Sigmoid colon (tissue), 4 donors: ENCODE measurements at regions not wholly inside any gene's neighbourhood (a gene's known extent, or its start where the extent isn't known, plus 50 kb on each side); places are given as distances from the start of the nearest gene placed in this dataset.

ENCODE experiments used
- CTCF ChIP-seq, 4 experiments: fragments of 450-650 bp in 3 of 4; fragments of 200-600 bp in 1 of 4; IDR thresholded peaks; one replicate each; pipeline ENCODE4 v1.5.1; 2016 to 2019; ENCODE audit warnings: antibody characterized with exemption in 4 of 4, mild to moderate bottlenecking in 3 of 4, moderate library complexity in 2 of 4
- EP300 ChIP-seq, 4 donors: sonication (generic); formaldehyde crosslinking; IDR thresholded peaks; one replicate each; pipeline ENCODE4 v1.6.1; 2017; ENCODE audit warnings: antibody characterized with exemption in 4 of 4
- POLR2A ChIP-seq, 2 donors: fragments of 450-650 bp; IDR thresholded peaks; one replicate each; pipeline ENCODE4 v1.6.1; 2016; ENCODE audit warnings: antibody characterized with exemption in 2 of 2, mild to moderate bottlenecking in 2 of 2, moderate library complexity in 2 of 2
- POLR2AphosphoS5 ChIP-seq, 4 donors: sonication (generic); formaldehyde crosslinking; IDR thresholded peaks; one replicate each; pipeline ENCODE4 v1.6.1; 2017; ENCODE audit warnings: antibody characterized with exemption in 4 of 4

- TF ChIP-seq CTCF (IDR thresholded peaks at IDR 0.05) = no peak
- no peak for TF ChIP-seq POLR2A (IDR thresholded peaks at IDR 0.05)
- TF ChIP-seq EP300 (IDR thresholded peaks at IDR 0.05) = no peak
- TF ChIP-seq POLR2AphosphoS5 (IDR thresholded peaks at IDR 0.05) = no peak
Observed at GRCh38 chr18:68234131-68234530, 480.8 kb downstream of the TMX3 start.
